LNCaP clone FGC (cell line): ENCODE measurements at regions not wholly inside any gene's neighbourhood (a gene's known extent, or its start where the extent isn't known, plus 50 kb on each side); places are given as distances from the start of the nearest gene placed in this dataset.

Experiments used
- DNase-seq: peaks from one replicate; pipeline ENCODE4 v3.0.0-alpha.2; 2011; ENCODE audit warnings: low read depth
- H3K4me3 ChIP-seq: 2 replicates; pipeline ENCODE4 v1.5.1; 2011; ENCODE audit warnings: mild to moderate bottlenecking, low read depth, low read length, control low read depth
- CTCF ChIP-seq: IDR thresholded peaks from 2 replicates; pipeline ENCODE4 v1.5.1; 2012; ENCODE audit warnings: mild to moderate bottlenecking; ENCODE audit not compliant: control insufficient read depth, insufficient read depth; ENCODE audit errors: extremely low read depth

GRCh38 chr13:68199271-68199670 lies 969.1 kb upstream of the PCDH9 start:
- H3K4me3 ChIP-seq: no peak overlapping the region
- TF ChIP-seq CTCF: no peak
- DNase-seq: no peak

GRCh38 chr13:68190818-68191217 lies 960.7 kb upstream of the PCDH9 start:
- TF ChIP-seq CTCF: no peak
- DNase-seq: no peak
- H3K4me3 ChIP-seq: no peak overlapping the region

- no peak for DNase-seq
- no peak for TF ChIP-seq CTCF
- no peak overlapping the region for H3K4me3 ChIP-seq
Observed at GRCh38 chr13:68185444-68186141, 955.5 kb upstream of the PCDH9 start.

GRCh38 chr13:68176475-68176874 lies 946.3 kb upstream of the PCDH9 start:
- DNase-seq: no peak
- H3K4me3 ChIP-seq: no peak overlapping the region
- no peak for TF ChIP-seq CTCF

GRCh38 chr13:68174893-68175292 lies 944.8 kb upstream of the PCDH9 start:
- no peak for TF ChIP-seq CTCF
- H3K4me3 ChIP-seq: no peak overlapping the region
- DNase-seq: no peak

- H3K4me3 ChIP-seq: no peak overlapping the region
- DNase-seq: no peak
- TF ChIP-seq CTCF: no peak
Observed at GRCh38 chr13:68173111-68173510, 943.0 kb upstream of the PCDH9 start.

- TF ChIP-seq CTCF: no peak
- no peak overlapping the region for H3K4me3 ChIP-seq
- no peak for DNase-seq
Observed at GRCh38 chr13:68170961-68171360, 940.8 kb upstream of the PCDH9 start.
